HEK293T (cell line): ENCODE measurements at regions not wholly inside any gene's neighbourhood (a gene's known extent, or its start where the extent isn't known, plus 50 kb on each side); places are given as distances from the start of the nearest gene placed in this dataset.

Experiments
- ARNT ChIP-seq: fragments of 450-650 bp; IDR thresholded peaks from 2 replicates; pipeline ENCODE4 v1.6.1; 2017; ENCODE audit warnings: mild to moderate bottlenecking
- BHLHE40 ChIP-seq: fragments of 450-650 bp; IDR thresholded peaks from 2 replicates; pipeline ENCODE4 v1.6.1; 2016; ENCODE audit warnings: mild to moderate bottlenecking, moderate library complexity, borderline replicate concordance
- CTBP1 ChIP-seq: fragments of 450-650 bp; IDR thresholded peaks from 2 replicates; pipeline ENCODE4 v1.6.1; 2016; ENCODE audit warnings: borderline replicate concordance
- FOXA1 ChIP-seq: fragments of 450-650 bp; IDR thresholded peaks from 2 replicates; pipeline ENCODE4 v1.6.1; 2016; ENCODE audit warnings: mild to moderate bottlenecking
- FOXK2 ChIP-seq: fragments of 450-650 bp; IDR thresholded peaks from 2 replicates; pipeline ENCODE4 v1.6.1; 2016; ENCODE audit warnings: mild to moderate bottlenecking
- FOXM1 ChIP-seq: fragments of 450-650 bp; IDR thresholded peaks from 2 replicates; pipeline ENCODE4 v1.6.1; 2017; ENCODE audit warnings: mild to moderate bottlenecking, borderline replicate concordance
- HDGF ChIP-seq: fragments of 450-650 bp; IDR thresholded peaks from 2 replicates; pipeline ENCODE4 v1.6.1; 2017; ENCODE audit warnings: antibody characterized with exemption, borderline replicate concordance
- NFRKB ChIP-seq: fragments of 450-650 bp; IDR thresholded peaks from 2 replicates; pipeline ENCODE4 v1.6.1; 2016; ENCODE audit warnings: mild to moderate bottlenecking, moderate library complexity
- PKNOX1 ChIP-seq: fragments of 450-650 bp; IDR thresholded peaks from 2 replicates; pipeline ENCODE4 v1.6.1; 2016
- SP1 ChIP-seq: fragments of 450-650 bp; IDR thresholded peaks from 2 replicates; pipeline ENCODE4 v1.6.1; 2017
- SUZ12 ChIP-seq: fragments of 450-650 bp; IDR thresholded peaks from 2 replicates; pipeline ENCODE4 v1.6.1; 2016; ENCODE audit warnings: mild to moderate bottlenecking
- TARDBP ChIP-seq: fragments of 450-650 bp; IDR thresholded peaks from 2 replicates; pipeline ENCODE4 v1.6.1; 2016

GRCh38 chr17:69900829-69901228 lies 174.2 kb upstream of the KCNJ16 start:
- no peak for TF ChIP-seq NFRKB
- no peak for TF ChIP-seq SP1
- TF ChIP-seq SUZ12: no peak
- TF ChIP-seq PKNOX1: no peak
- TF ChIP-seq TARDBP: no peak
- TF ChIP-seq FOXK2: no peak
- no peak for TF ChIP-seq CTBP1
- no peak for TF ChIP-seq FOXA1
- TF ChIP-seq FOXM1: no peak
- no peak for TF ChIP-seq ARNT
- no peak for TF ChIP-seq BHLHE40
- TF ChIP-seq HDGF: no peak
